SK-N-SH (cell line): ENCODE measurements at regions not wholly inside any gene's neighbourhood (a gene's known extent, or its start where the extent isn't known, plus 50 kb on each side); places are given as distances from the start of the nearest gene placed in this dataset.

Source experiments
- POLR2AphosphoS5 ChIP-seq: IDR thresholded peaks from 2 replicates; pipeline ENCODE4 v1.6.1; 2012; ENCODE audit warnings: low read depth, low read length
- RAD21 ChIP-seq: IDR thresholded peaks from 2 replicates; pipeline ENCODE4 v1.6.1; 2012; ENCODE audit warnings: mild to moderate bottlenecking, low read length
- TAF1 ChIP-seq: IDR thresholded peaks from 2 replicates; pipeline ENCODE4 v1.6.1; 2012; ENCODE audit warnings: low read depth, mild to moderate bottlenecking, low read length, moderate library complexity, borderline replicate concordance
- TF ChIP-seq, protein P1 (sequence below): IDR thresholded peaks from 2 replicates; pipeline ENCODE4 v1.4.0; 2012; ENCODE audit warnings: low read depth

DNA sequence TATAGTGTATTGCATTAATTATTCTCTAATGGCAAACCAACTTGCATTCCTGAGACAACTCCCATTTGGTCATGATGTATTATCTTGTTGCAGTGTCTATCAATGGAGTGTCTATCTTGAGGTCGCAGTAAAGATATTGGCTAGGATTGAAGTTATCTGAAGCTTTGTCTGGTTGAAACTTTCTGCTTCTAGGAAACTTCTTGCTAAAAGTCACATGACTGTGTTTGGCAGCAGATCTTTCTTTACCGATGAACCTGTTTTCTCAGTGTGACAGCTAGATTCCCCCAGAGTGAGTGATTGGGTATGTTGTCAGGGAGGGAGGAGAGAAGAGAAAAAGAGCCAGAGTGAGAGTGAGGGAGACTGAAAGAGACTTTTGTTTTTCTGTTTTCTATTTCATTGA, 119.6 kb downstream of the QPCT start:
- TF ChIP-seq RAD21 (no peak), POLR2AphosphoS5 (no peak), TAF1 (no peak)
- TF ChIP-seq, protein P1, sequence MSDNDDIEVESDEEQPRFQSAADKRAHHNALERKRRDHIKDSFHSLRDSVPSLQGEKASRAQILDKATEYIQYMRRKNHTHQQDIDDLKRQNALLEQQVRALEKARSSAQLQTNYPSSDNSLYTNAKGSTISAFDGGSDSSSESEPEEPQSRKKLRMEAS, result no peak
